Large intestine (tissue), 3 donors: ENCODE measurements at regions not wholly inside any gene's neighbourhood (a gene's known extent, or its start where the extent isn't known, plus 50 kb on each side); places are given as distances from the start of the nearest gene placed in this dataset.

Experiments
- DNase-seq, 2 donors: peaks; one replicate each; pipeline versions ENCODE4 v3.0.0 to v3.0.0-alpha.2; 2013
- H3K27ac ChIP-seq: one replicate; pipeline ENCODE4 v1.5.1; 2013; ENCODE audit warnings: low read length
- H3K27me3 ChIP-seq: 2 replicates; pipeline ENCODE4 v1.6.1; 2013; ENCODE audit warnings: low read length; ENCODE audit not compliant: control insufficient read depth, insufficient read depth
- H3K36me3 ChIP-seq: 2 replicates; pipeline ENCODE4 v1.6.1; 2013; ENCODE audit warnings: low read length; ENCODE audit not compliant: control insufficient read depth, insufficient read depth
- H3K4me1 ChIP-seq: one replicate; pipeline ENCODE4 v1.6.1; 2013; ENCODE audit warnings: low read length; ENCODE audit not compliant: control insufficient read depth, insufficient read depth
- H3K4me3 ChIP-seq: one replicate; pipeline ENCODE4 v1.5.1; 2013; ENCODE audit warnings: low read length
- H3K9me3 ChIP-seq: one replicate; pipeline ENCODE4 v1.6.1; 2013; ENCODE audit warnings: mild to moderate bottlenecking, low read depth, low read length, moderate library complexity; ENCODE audit not compliant: control insufficient read depth
- WGBS: methylation state at CpG from one replicate; pipeline ENCODE4 v1.1.5; 2013; ENCODE audit warnings: low lambda C conversion rate; ENCODE audit not compliant: insufficient coverage; 5-methylcytosine and 5-hydroxymethylcytosine counted together

GRCh38 chr9:80946496-80947170 is 742.7 kb downstream of the TLE1 start:
- no peaks in the 10 kb centered on the region for H3K27me3 ChIP-seq
- no peak overlapping the region for H3K27ac ChIP-seq
- H3K4me1 ChIP-seq: no peaks in the 10 kb centered on the region
- no peak for DNase-seq
- WGBS: no CpG with 5 or more reads among the region's 1 CpG
- H3K4me3 ChIP-seq: no peak overlapping the region
- H3K9me3 ChIP-seq: no peaks in the 10 kb centered on the region
- no peaks in the 10 kb centered on the region for H3K36me3 ChIP-seq

DNA sequence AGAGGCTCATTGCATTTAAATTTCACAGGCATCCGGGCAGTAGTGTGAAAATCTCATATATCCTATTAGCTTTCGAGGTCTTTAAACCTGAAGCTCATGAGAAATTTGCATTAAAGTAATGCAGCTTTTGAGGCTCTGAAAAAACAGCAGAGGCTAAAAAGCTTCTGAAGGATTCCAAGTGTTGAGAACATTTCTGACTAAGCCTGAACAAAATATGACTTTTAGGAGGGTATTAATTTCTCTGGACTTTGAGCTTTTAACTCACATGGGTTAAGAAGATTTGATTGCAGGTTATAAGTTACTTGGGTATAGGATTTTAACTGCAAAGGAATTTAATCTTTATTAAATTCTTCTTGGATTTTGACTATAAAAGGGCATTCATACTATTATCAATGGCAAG is 743.9 kb downstream of the TLE1 start:
- no CpG with 5 or more reads among the region's 2 CpGs for WGBS
- H3K4me1 ChIP-seq: no peaks in the 10 kb centered on the region
- H3K9me3 ChIP-seq: no peaks in the 10 kb centered on the region
- H3K36me3 ChIP-seq: no peaks in the 10 kb centered on the region
- no peak for DNase-seq
- H3K4me3 ChIP-seq: no peak overlapping the region
- no peak overlapping the region for H3K27ac ChIP-seq
- no peaks in the 10 kb centered on the region for H3K27me3 ChIP-seq

GRCh38 chr9:80937645-80938044 is 751.7 kb downstream of the TLE1 start:
- Histone ChIP-seq H3K36me3 (no peaks in the 10 kb centered on the region), H3K27ac (no peak overlapping the region), H3K4me1 (no peaks in the 10 kb centered on the region), H3K4me3 (no peak overlapping the region), H3K9me3 (no peaks in the 10 kb centered on the region), H3K27me3 (no peaks in the 10 kb centered on the region)
- no CpG with 5 or more reads among the region's 1 CpG for WGBS
- DNase-seq: no peak

DNA sequence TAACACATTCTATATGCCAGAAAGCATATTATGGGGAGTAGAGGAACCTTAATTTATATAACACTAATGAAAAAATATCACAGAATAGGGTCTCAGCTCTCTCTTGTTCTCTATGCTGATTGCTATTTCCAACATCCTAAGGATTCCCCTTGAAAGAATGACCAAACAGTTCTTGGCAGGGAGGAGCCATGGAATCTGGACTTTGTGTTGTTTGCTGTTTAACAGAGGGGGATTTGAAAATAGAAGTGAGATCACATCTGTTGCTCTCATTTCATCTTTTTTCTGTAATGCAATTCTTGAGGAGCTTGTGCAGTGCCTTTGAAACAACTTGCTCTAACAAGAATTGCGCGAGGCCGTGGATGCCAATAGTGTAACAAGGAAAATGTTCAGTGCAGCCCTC is 755.3 kb downstream of the TLE1 start:
- Histone ChIP-seq H3K36me3 (no peaks in the 10 kb centered on the region), H3K27ac (no peak overlapping the region), H3K27me3 (no peaks in the 10 kb centered on the region), H3K4me1 (no peaks in the 10 kb centered on the region), H3K9me3 (no peaks in the 10 kb centered on the region), H3K4me3 (no peak overlapping the region)
- no CpG with 5 or more reads among the region's 3 CpGs for WGBS
- no peak for DNase-seq

DNA sequence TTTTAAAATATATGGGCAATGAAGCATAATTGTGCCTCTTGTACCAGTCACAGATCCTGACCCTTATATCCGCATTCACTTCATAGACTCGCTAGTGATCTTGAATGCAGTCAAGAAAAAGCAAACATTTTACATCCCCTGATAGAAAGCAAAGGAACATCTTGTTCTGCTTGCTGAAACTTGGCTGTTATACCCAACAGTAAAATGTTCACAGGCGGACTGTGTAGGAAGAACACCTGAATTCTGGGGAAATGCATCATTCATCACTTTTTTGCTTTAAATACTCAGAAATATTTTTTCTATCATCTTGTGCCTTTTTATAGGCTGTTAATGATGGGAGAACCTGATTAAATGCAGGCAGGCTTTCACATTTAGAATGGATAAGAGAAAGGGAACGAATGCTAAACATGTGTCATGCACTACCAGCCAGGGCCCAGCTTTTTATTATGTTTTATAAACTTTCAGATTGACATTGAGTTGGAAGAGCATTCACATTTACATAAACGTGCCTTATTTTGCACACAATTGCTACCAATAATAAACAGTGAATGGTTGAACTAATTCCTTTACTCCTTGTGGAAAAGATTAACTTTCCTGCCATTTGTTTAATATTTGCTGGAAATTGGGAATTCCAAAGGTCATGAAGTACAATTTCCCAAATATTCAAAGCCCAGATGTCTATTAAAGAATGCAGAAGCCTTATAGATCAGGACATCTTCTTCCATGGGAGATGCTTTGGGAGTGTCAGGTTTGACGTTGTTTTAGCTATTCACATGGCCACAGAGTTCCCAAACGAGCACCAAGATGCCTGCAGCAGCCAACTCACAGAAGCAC is 756.2 kb downstream of the TLE1 start:
- Histone ChIP-seq H3K9me3 (no peaks in the 10 kb centered on the region), H3K4me3 (no peak overlapping the region), H3K36me3 (no peaks in the 10 kb centered on the region), H3K4me1 (no peaks in the 10 kb centered on the region), H3K27ac (no peak overlapping the region), H3K27me3 (no peaks in the 10 kb centered on the region)
- WGBS: 100% methylated on average over 1 of the region's 7 CpGs
- DNase-seq: no peak

DNA sequence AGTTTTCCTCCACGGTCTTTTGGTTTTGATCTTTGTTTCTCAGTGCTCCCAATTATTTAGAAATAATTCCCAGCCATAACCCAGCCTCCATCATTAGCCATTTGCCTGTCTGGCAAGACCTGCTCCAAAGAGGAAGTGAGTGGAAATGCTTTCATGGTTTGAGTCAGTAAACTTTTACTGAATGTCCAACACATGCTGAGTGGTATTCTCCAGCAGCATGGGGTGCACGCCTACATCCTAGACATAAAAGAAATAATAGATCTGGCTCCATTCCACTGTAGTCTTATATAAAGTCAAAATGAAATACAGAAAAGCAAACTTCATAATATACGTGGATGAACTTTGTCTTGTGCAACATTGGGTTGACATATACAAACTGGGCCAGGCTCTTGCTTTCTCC is 757.2 kb downstream of the TLE1 start:
- Histone ChIP-seq H3K9me3 (no peaks in the 10 kb centered on the region), H3K27ac (no peak overlapping the region), H3K4me1 (no peaks in the 10 kb centered on the region), H3K36me3 (no peaks in the 10 kb centered on the region), H3K4me3 (no peak overlapping the region), H3K27me3 (no peaks in the 10 kb centered on the region)
- 80% methylated on average over 1 of the region's 3 CpGs for WGBS
- no peak for DNase-seq

GRCh38 chr9:80931163-80931562 is 758.2 kb downstream of the TLE1 start:
- no peak for DNase-seq
- H3K27me3 ChIP-seq: no peaks in the 10 kb centered on the region
- H3K9me3 ChIP-seq: no peaks in the 10 kb centered on the region
- no peaks in the 10 kb centered on the region for H3K4me1 ChIP-seq
- H3K36me3 ChIP-seq: no peaks in the 10 kb centered on the region
- H3K27ac ChIP-seq: no peak overlapping the region
- 92% methylated on average over 2 of the region's 3 CpGs for WGBS
- H3K4me3 ChIP-seq: no peak overlapping the region

DNA sequence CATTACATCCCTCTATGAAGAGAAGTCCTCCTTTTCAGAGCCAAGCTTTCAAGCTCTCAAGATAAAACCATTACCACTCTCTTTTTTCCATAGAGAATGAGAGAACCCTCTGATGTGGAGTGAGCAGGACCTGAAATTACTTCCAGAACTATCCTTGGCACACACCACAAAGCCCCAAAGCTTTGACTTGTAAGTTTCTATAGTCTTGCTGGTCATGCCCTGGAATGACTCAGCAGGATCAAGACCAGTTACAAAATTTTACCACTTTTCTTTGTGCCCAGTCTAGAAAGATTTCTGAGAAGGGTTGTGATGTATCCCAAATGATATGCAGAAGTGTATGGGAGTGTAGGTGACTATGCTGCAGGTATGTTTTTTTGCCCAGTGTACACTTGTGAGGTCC is 760.6 kb downstream of the TLE1 start:
- Histone ChIP-seq H3K36me3 (no peaks in the 10 kb centered on the region), H3K4me3 (no peak overlapping the region), H3K27ac (no peak overlapping the region), H3K9me3 (no peaks in the 10 kb centered on the region), H3K27me3 (no peaks in the 10 kb centered on the region), H3K4me1 (no peaks in the 10 kb centered on the region)
- DNase-seq: no peak

DNA sequence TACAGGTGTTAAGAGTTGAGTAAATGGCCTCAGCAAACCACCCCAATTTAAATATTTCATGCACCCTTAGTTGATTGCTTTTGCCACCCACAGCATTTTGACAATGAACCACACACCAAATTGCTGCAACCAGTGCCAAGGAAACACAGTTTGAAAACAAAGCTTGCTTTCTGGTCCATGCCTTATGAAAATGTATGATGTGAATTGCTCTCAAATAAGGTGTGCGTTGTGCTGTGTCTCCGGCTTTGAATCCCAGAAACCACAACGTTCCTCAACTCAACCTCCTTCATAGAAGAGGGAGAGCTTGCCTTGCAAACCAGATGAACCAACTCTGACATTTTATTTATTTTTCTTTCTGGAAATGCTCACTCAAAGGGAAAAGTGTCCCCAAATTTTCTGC is 762.7 kb downstream of the TLE1 start:
- WGBS: no CpG with 5 or more reads among the region's 3 CpGs
- DNase-seq: no peak
- Histone ChIP-seq H3K9me3 (no peaks in the 10 kb centered on the region), H3K27ac (no peak overlapping the region), H3K27me3 (no peaks in the 10 kb centered on the region), H3K4me3 (no peak overlapping the region), H3K4me1 (no peaks in the 10 kb centered on the region), H3K36me3 (no peaks in the 10 kb centered on the region)

DNA sequence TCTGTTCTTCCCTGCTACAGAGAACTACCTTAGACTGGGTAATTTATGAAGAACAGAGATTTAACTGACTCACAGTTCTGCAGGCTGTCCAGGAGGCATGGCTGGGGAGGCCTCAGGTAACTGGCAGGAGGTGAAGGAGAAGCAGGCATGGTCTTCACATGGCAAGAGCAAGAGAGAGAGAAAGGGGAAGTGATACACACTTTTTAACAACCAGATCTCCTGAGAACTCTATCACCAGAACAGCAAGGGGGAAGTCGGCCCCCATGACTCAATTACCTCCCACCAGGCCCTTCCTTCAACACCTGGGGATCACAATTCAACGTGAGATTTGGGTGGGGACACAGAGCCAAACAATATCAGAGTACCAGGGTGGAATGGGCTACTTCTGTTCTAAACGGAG is 766.8 kb downstream of the TLE1 start:
- no peak for DNase-seq
- no CpG with 5 or more reads among the region's 3 CpGs for WGBS
- H3K4me1 ChIP-seq: no peaks in the 10 kb centered on the region

GRCh38 chr9:80906728-80907127 is 782.6 kb downstream of the TLE1 start:
- Histone ChIP-seq H3K4me3 (no peak overlapping the region), H3K36me3 (no peaks in the 10 kb centered on the region), H3K27ac (no peak overlapping the region), H3K27me3 (no peaks in the 10 kb centered on the region), H3K9me3 (no peaks in the 10 kb centered on the region), H3K4me1 (no peaks in the 10 kb centered on the region)
- DNase-seq: no peak
- no CpG with 5 or more reads among the region's 10 CpGs for WGBS

More for the DNA sequence above, 766.8 kb downstream of the TLE1 start:
- H3K27ac ChIP-seq: no peak overlapping the region
- no peak overlapping the region for H3K4me3 ChIP-seq
- H3K27me3 ChIP-seq: no peaks in the 10 kb centered on the region
- no peaks in the 10 kb centered on the region for H3K9me3 ChIP-seq
- no peaks in the 10 kb centered on the region for H3K36me3 ChIP-seq
